ENCODE measurements at regions not wholly inside any gene's neighbourhood (a gene's known extent, or its start where the extent isn't known, plus 50 kb on each side); places are given as distances from the start of the nearest gene placed in this dataset.
"Not testable (repeated sequence)": the region's sequence is repeated elsewhere in the genome, so short reads cannot be mapped to it uniquely, and the experiment has no call there.

GRCh38 chr5:157963761-157964160 lies 104.8 kb upstream of the CLINT1 start:
- DNase-seq, result no peak

GRCh38 chr5:157963244-157963643 lies 104.3 kb upstream of the CLINT1 start:
- DNase-seq, result no peak

- DNase-seq, result not testable (repeated sequence)
These were observed 103.7 kb upstream of the CLINT1 start for GRCh38 chr5:157962686-157963085.

GRCh38 chr5:157961896-157962590 lies 103.1 kb upstream of the CLINT1 start:
- no peak for DNase-seq

GRCh38 chr5:157961176-157961575 lies 102.2 kb upstream of the CLINT1 start:
- no peak for DNase-seq

DNA sequence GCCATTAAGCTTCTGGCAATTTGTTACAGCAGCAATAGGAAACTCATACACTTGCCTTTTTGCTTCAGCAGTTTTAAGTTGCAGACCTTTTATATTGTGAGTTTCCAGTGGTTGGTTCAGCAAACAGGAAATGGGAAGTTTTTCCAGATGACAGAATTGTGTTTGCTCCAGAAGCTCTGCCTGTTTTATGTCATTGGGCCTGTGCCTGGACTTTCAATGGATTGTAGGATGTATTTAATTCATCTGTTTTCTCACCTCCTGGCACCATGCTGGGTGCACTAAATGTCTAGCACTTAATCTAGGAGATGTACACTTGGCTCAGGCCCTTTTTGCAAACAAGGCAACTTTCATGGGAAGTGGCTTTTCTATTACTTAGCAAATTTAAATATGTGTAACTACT lies 100.4 kb upstream of the CLINT1 start:
- DNase-seq, result no peak

- no peak for DNase-seq
These were observed 97.4 kb upstream of the CLINT1 start for GRCh38 chr5:157956271-157956885.

GRCh38 chr5:157955541-157956172 lies 96.7 kb upstream of the CLINT1 start:
- no peak for DNase-seq

GRCh38 chr5:157952374-157952685 lies 93.4 kb upstream of the CLINT1 start:
- no peak for DNase-seq

DNA sequence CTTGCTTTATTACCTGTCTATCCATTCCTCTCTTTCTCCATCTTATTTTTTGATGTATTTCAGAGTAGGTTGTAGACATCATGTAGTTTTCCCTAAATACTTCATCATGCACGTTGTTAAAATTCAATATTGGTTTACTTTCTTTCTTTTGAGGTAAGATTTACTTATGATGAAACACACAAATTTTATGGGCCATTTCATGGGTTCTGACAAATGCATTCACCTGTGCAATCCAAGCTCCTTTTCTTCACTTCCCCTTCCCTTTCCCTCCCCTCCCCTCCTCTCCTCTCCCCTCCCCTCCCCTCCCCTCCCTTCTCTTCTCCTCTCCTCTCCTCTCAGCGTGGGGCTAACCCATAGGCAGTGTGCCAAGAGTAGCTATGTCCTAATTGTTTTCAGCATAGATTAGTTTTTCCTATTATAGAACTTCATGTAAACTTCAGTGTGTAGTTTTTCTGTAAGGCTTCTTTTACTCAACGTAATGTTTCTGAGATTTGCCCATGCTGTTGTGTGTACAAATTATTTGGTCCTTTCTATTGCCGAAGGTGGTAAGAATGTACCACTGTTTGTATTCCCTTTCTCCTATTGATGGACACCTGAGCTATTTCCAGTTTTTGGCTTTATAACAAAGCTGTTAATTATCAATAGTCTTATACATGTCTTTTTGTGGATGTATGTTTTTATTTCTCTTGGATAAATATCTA lies 92.9 kb upstream of the CLINT1 start:
- DNase-seq, result no peak

DNA sequence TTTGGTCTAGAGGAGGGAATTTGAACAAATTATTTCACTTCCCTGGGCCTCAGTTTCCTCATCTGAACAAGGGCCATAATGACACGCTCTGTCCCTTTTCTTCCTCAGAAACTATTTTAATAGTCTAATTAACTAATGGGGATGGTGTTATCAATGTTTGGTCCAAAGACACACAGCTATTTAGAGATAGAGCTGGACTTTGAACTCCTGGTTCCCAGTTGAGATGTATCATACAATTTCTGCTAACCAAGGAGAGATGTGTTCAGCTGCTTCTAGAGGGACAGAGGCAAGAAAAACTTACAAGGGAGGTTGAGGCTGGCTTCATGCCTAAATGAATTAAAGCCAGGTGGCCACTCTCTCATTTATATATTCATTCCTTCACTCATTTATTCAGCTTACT lies 90.6 kb upstream of the CLINT1 start:
- DNase-seq, result no peak

- peak; percentile 78 for DNase-seq
These were observed 89.9 kb upstream of the CLINT1 start for GRCh38 chr5:157948738-157949410.

- no peak for DNase-seq
These were observed 88.2 kb upstream of the CLINT1 start for GRCh38 chr5:157947156-157947555.

DNA sequence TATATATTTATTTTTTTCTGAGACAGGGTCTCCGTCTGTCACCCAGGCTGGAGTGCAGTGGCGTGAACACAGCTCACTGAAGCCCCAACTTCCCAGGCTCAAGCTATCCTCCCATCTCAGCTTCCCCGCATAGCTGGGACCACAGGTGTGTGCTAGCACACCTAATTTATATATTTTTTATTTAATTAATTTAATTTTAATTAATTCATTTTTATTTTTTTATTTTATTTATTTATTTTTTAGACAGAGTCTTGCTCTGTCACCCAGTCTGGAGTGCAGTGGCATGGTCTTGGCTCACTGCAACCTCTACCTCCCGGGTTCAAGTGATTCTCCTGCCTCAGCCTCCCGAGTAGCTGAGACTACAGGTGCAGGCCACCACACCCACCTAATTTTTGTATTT lies 86.9 kb upstream of the CLINT1 start:
- not testable (repeated sequence) for DNase-seq

DNA sequence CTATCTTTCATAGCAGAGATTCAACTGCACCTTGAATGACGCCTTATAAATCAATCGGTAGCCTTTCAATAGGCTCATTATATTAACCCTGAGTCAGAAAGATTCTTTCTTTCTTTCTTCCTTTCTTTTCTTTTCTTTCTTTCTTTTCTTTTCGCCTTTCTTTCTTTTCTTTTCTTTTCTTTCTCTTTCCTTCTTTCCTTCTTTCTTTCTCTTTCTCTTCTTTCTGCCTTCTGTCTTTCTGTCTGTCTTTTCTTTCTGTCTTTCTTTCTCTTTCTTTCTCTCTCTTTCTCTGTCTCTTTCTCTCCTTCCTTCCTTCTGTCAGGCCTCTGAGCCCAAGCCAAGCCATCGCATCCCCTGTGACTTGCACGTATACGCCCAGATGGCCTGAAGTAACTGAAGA lies 86.0 kb upstream of the CLINT1 start:
- DNase-seq, result no peak

- DNase-seq, result no peak
These were observed 85.2 kb upstream of the CLINT1 start for GRCh38 chr5:157944077-157944633.

DNA sequence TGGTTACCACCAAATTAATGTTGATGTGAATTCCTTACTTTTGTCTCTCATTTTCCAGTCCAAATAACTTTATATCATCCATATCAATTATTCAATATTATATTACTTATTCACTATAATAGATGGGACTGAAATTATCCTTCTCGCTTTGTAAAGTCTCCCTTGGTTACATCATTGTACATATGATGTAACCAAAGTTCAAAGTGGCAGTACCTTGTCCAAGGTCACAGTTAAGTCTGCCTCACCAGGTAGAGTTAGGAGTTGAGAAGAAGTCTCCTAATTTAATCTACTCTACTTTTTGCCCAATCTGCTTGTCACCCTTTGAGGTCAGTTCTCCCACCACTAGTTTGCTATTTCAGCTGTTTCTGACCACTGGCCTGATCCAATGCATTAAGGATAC lies 83.7 kb upstream of the CLINT1 start:
- no peak for DNase-seq

DNA sequence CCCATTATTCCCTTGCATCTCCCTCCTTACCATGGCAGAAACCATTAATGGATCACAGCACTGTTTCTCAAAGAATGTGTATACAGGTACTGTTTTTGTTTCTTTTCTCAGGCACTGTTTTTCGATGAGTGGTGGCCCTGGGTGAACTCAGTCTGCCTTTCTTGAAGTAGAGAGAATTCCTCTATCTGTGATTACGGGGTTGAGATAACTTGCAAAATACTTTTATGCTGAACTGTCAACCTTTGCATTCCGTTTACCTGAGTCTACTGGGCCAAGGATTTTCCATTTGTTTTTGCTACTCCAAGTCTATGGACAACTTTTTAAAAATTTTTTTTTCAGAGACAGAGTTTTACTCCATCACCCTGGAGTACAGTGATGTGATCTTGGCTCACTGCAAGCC lies 82.7 kb upstream of the CLINT1 start:
- DNase-seq, result no peak

GRCh38 chr5:157938101-157938500 lies 79.2 kb upstream of the CLINT1 start:
- DNase-seq, result not testable (repeated sequence)

GRCh38 chr5:157936776-157937501 lies 78.0 kb upstream of the CLINT1 start:
- DNase-seq, result not testable (repeated sequence)

DNA sequence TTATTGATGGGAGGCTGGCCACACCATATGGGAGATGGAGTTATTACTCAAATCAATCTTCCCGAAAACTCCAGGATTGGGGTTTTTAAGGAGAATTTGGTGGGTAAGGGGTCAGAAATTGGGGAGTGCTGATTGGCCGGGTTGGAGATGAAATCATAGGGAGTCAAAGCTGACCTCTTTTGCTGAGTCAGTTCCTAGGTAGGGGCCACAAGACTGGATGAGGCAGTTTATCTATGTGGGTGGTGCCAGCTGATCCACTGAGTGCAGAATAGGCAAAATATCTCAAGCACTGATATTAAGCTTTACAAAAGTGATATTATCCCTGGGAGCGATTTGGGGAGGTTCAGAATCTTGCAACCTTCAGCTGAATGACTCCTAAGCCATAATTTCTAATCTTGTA lies 75.7 kb upstream of the CLINT1 start:
- no peak for DNase-seq

GRCh38 chr5:157933005-157933404 lies 74.1 kb upstream of the CLINT1 start:
- no peak for DNase-seq
